ENCODE measurements at regions not wholly inside any gene's neighbourhood (a gene's known extent, or its start where the extent isn't known, plus 50 kb on each side); places are given as distances from the start of the nearest gene placed in this dataset.
"Not testable (repeated sequence)": the region's sequence is repeated elsewhere in the genome, so short reads cannot be mapped to it uniquely, and the experiment has no call there.

DNA sequence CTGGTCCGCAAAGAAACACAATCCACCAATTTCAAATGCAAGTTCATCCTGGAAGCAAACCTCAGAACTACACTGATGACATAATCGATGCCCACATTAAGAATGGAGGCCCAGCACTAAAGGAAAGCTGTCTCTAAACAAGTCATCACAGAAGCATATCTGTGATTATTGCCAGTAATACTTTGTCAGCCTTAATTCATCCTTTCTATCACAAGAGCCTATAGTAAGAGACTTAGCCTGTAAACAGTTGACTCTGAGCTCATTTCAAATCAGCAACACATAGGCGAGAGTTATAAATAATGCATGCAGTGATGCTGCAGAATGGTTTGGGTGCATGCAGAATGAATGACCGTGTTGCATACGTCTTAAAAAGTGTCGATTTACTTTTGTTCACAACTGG is 105.9 kb upstream of the ZFP42 start:
- H3K36me3 ChIP-seq (ENCODE audit: control insufficient read depth in 1 of 2, insufficient read depth in 2 of 2, low read length in 1 of 2) = no peaks in the 10 kb centered on the region
- H3K27me3 ChIP-seq (ENCODE audit: control insufficient read depth in 1 of 2, insufficient read depth in 2 of 2, low read length in 1 of 2) = no peaks in the 10 kb centered on the region
- H3K4me3 ChIP-seq (ENCODE audit: low read length in 2 of 2) = no peak overlapping the region
- H3K9me3 ChIP-seq (ENCODE audit: control insufficient read depth, low read length) = no peaks in the 10 kb centered on the region
- 97% methylated on average over 6 of the region's 6 CpGs for WGBS, 2 donors
- no peaks in the 10 kb centered on the region for H3K4me1 ChIP-seq (ENCODE audit: control insufficient read depth in 1 of 2, insufficient read depth in 2 of 2, low read length in 2 of 2)
- DNase-seq (no peak), ATAC-seq (ENCODE audit: low FRiP score) (no peak)
- intact Hi-C loops (cut with DNase I) = no loop called here
- no peak overlapping the region for H3K27ac ChIP-seq (ENCODE audit: low read depth in 1 of 2, low read length in 2 of 2)

- 88% methylated on average over 5 of the region's 5 CpGs for WGBS, 2 donors
- no peak for DNase-seq
- intact Hi-C loops (cut with DNase I) = no loop called here
Measured at GRCh38 chr4:187893418-187893817, 102.2 kb upstream of the ZFP42 start.

GRCh38 chr4:187903106-187903505 is 92.5 kb upstream of the ZFP42 start:
- no peak overlapping the region for H3K27ac ChIP-seq (ENCODE audit: low read depth in 1 of 2, low read length in 2 of 2)
- intact Hi-C loops (cut with DNase I) = no loop called here
- H3K4me3 ChIP-seq (ENCODE audit: low read length in 2 of 2) = no peak overlapping the region
- no peaks in the 10 kb centered on the region for H3K36me3 ChIP-seq (ENCODE audit: control insufficient read depth in 1 of 2, insufficient read depth in 2 of 2, low read length in 1 of 2)
- H3K4me1 ChIP-seq (ENCODE audit: control insufficient read depth in 1 of 2, insufficient read depth in 2 of 2, low read length in 2 of 2) = no peaks in the 10 kb centered on the region
- 88 to 89% methylated on average over 5 of the region's 5 CpGs for WGBS, 2 donors
- no peaks in the 10 kb centered on the region for H3K27me3 ChIP-seq (ENCODE audit: control insufficient read depth in 1 of 2, insufficient read depth in 2 of 2, low read length in 1 of 2)
- no peak for DNase-seq
- ATAC-seq (ENCODE audit: low FRiP score) = no peak
- H3K9me3 ChIP-seq (ENCODE audit: control insufficient read depth, low read length) = peaks cover 2% of the 10 kb centered on the region

More at GRCh38 chr4:187893418-187893817, 102.2 kb upstream of the ZFP42 start:
- Histone ChIP-seq H3K27me3 (ENCODE audit: control insufficient read depth in 1 of 2, insufficient read depth in 2 of 2, low read length in 1 of 2) (no peaks in the 10 kb centered on the region), H3K9me3 (ENCODE audit: control insufficient read depth, low read length) (no peaks in the 10 kb centered on the region), H3K4me1 (ENCODE audit: control insufficient read depth in 1 of 2, insufficient read depth in 2 of 2, low read length in 2 of 2) (no peaks in the 10 kb centered on the region), H3K4me3 (ENCODE audit: low read length in 2 of 2) (no peak overlapping the region), H3K36me3 (ENCODE audit: control insufficient read depth in 1 of 2, insufficient read depth in 2 of 2, low read length in 1 of 2) (no peaks in the 10 kb centered on the region), H3K27ac (ENCODE audit: low read depth in 1 of 2, low read length in 2 of 2) (no peak overlapping the region)
- ATAC-seq (ENCODE audit: low FRiP score) = no peak

DNA sequence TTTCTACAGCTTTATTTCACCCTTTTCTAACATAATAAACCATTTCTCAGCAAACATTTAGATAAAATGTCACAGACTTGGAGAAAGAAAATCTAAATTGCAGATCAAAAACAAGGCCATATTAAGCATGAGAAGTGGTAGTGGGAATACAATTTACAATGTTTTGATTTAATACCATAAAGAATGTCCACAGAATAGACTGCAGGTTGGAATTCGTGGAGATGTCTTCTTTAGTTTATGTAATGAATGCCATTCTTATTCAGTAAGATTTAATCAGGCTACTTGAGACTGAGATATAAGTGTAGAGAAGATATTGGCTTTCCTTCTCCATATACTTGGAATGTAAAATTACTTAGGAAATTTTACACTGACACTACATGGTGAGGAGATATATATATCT is 91.9 kb upstream of the ZFP42 start:
- 27 to 33% methylated on average over 1 of the region's 1 CpG for WGBS, 2 donors

GRCh38 chr4:187908079-187908561 is 87.5 kb upstream of the ZFP42 start:
- intact Hi-C loops (cut with DNase I) = no loop called here
- no peak for ATAC-seq (ENCODE audit: low FRiP score)
- DNase-seq = no peak
- Histone ChIP-seq H3K9me3 (ENCODE audit: control insufficient read depth, low read length) (no peaks in the 10 kb centered on the region), H3K27ac (ENCODE audit: low read depth in 1 of 2, low read length in 2 of 2) (no peak overlapping the region), H3K36me3 (ENCODE audit: control insufficient read depth in 1 of 2, insufficient read depth in 2 of 2, low read length in 1 of 2) (no peaks in the 10 kb centered on the region), H3K27me3 (ENCODE audit: control insufficient read depth in 1 of 2, insufficient read depth in 2 of 2, low read length in 1 of 2) (no peaks in the 10 kb centered on the region), H3K4me3 (ENCODE audit: low read length in 2 of 2) (no peak overlapping the region), H3K4me1 (ENCODE audit: control insufficient read depth in 1 of 2, insufficient read depth in 2 of 2, low read length in 2 of 2) (no peaks in the 10 kb centered on the region)
- 17 to 35% methylated on average over 6 of the region's 6 CpGs for WGBS, 2 donors

More for the DNA sequence above, 91.9 kb upstream of the ZFP42 start:
- DNase-seq (no peak), ATAC-seq (ENCODE audit: low FRiP score) (no peak)
- Histone ChIP-seq H3K9me3 (ENCODE audit: control insufficient read depth, low read length) (peaks cover 2% of the 10 kb centered on the region), H3K27me3 (ENCODE audit: control insufficient read depth in 1 of 2, insufficient read depth in 2 of 2, low read length in 1 of 2) (no peaks in the 10 kb centered on the region), H3K36me3 (ENCODE audit: control insufficient read depth in 1 of 2, insufficient read depth in 2 of 2, low read length in 1 of 2) (no peaks in the 10 kb centered on the region), H3K27ac (ENCODE audit: low read depth in 1 of 2, low read length in 2 of 2) (no peak overlapping the region), H3K4me3 (ENCODE audit: low read length in 2 of 2) (no peak overlapping the region), H3K4me1 (ENCODE audit: control insufficient read depth in 1 of 2, insufficient read depth in 2 of 2, low read length in 2 of 2) (no peaks in the 10 kb centered on the region)
- intact Hi-C loops (cut with DNase I) = no loop called here

- ATAC-seq (ENCODE audit: low FRiP score) (no peak), DNase-seq (no peak)
- H3K36me3 ChIP-seq (ENCODE audit: control insufficient read depth in 1 of 2, insufficient read depth in 2 of 2, low read length in 1 of 2) = no peaks in the 10 kb centered on the region
- no peak overlapping the region for H3K4me3 ChIP-seq (ENCODE audit: low read length in 2 of 2)
- no peaks in the 10 kb centered on the region for H3K4me1 ChIP-seq (ENCODE audit: control insufficient read depth in 1 of 2, insufficient read depth in 2 of 2, low read length in 2 of 2)
- intact Hi-C loops (cut with DNase I) = no loop called here
- H3K9me3 ChIP-seq (ENCODE audit: control insufficient read depth, low read length) = no peaks in the 10 kb centered on the region
- H3K27me3 ChIP-seq (ENCODE audit: control insufficient read depth in 1 of 2, insufficient read depth in 2 of 2, low read length in 1 of 2) = no peaks in the 10 kb centered on the region
- H3K27ac ChIP-seq (ENCODE audit: low read depth in 1 of 2, low read length in 2 of 2) = no peak overlapping the region
- 45 to 47% methylated on average over 2 of the region's 2 CpGs for WGBS, 2 donors
Measured at GRCh38 chr4:187908731-187909130, 86.8 kb upstream of the ZFP42 start.

DNA sequence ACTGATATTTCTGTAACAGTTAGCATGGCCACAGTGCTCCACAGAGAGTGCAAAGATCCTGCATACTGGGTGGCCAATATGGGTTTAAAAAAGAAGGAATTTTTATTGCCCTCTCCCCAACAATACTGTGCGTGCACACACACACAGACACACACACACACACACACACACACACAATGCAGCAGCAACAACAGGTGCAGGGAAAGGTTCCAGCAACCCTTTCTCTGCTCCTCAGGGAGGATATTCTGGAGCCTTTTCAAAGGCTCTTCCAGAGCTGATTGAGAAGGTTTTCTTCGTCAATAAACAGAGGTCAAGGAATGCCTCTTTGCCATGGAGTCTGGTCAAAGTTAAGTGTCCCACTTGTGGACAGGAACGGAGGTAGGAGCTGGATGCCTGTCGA is 84.8 kb upstream of the ZFP42 start:
- H3K4me1 ChIP-seq (ENCODE audit: control insufficient read depth in 1 of 2, insufficient read depth in 2 of 2, low read length in 2 of 2) = no peaks in the 10 kb centered on the region
- no peaks in the 10 kb centered on the region for H3K36me3 ChIP-seq (ENCODE audit: control insufficient read depth in 1 of 2, insufficient read depth in 2 of 2, low read length in 1 of 2)
- no peaks in the 10 kb centered on the region for H3K27me3 ChIP-seq (ENCODE audit: control insufficient read depth in 1 of 2, insufficient read depth in 2 of 2, low read length in 1 of 2)
- no peaks in the 10 kb centered on the region for H3K9me3 ChIP-seq (ENCODE audit: control insufficient read depth, low read length)
- WGBS, 2 donors = 95% methylated on average over 4 of the region's 4 CpGs
- intact Hi-C loops (cut with DNase I) = no loop called here
- no peak overlapping the region for H3K27ac ChIP-seq (ENCODE audit: low read depth in 1 of 2, low read length in 2 of 2)
- ATAC-seq (ENCODE audit: low FRiP score) (no peak), DNase-seq (no peak)
- no peak overlapping the region for H3K4me3 ChIP-seq (ENCODE audit: low read length in 2 of 2)

GRCh38 chr4:187915406-187915805 is 80.2 kb upstream of the ZFP42 start:
- H3K4me1 ChIP-seq (ENCODE audit: control insufficient read depth in 1 of 2, insufficient read depth in 2 of 2, low read length in 2 of 2); H3K4me3 ChIP-seq (ENCODE audit: low read length in 2 of 2); intact Hi-C loops (cut with DNase I); ATAC-seq (ENCODE audit: low FRiP score); H3K27ac ChIP-seq (ENCODE audit: low read depth in 1 of 2, low read length in 2 of 2); H3K9me3 ChIP-seq (ENCODE audit: control insufficient read depth, low read length); H3K27me3 ChIP-seq (ENCODE audit: control insufficient read depth in 1 of 2, insufficient read depth in 2 of 2, low read length in 1 of 2); DNase-seq; H3K36me3 ChIP-seq (ENCODE audit: control insufficient read depth in 1 of 2, insufficient read depth in 2 of 2, low read length in 1 of 2): not testable (repeated sequence)
- 89 to 91% methylated on average over 5 of the region's 5 CpGs for WGBS, 2 donors

DNA sequence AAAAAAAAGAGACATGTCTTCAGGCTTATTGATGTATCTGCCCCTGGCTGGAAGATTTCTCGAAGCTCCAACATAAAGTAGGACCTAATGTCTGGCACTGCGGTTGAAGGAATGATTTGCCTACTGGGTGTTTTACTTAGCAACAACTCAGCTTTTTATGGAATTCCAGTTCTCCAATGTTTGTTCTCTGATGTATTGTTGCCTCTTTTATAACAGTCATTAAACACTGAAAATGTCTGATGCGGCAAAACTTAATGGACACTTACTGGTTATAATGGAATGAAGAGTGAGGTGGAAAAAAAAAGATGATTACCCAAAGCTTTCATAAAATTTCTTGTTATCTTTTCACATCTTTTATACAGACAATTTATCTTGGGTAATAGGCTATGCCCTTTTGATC is 75.6 kb upstream of the ZFP42 start:
- ATAC-seq (ENCODE audit: low FRiP score) = no peak
- intact Hi-C loops (cut with DNase I) = no loop called here

More for the DNA sequence above, 75.6 kb upstream of the ZFP42 start:
- Histone ChIP-seq H3K4me1 (ENCODE audit: control insufficient read depth in 1 of 2, insufficient read depth in 2 of 2, low read length in 2 of 2) (peaks cover 0 to 3% of the 10 kb centered on the region in 2 donors), H3K36me3 (ENCODE audit: control insufficient read depth in 1 of 2, insufficient read depth in 2 of 2, low read length in 1 of 2) (no peaks in the 10 kb centered on the region), H3K27ac (ENCODE audit: low read depth in 1 of 2, low read length in 2 of 2) (no peak overlapping the region), H3K27me3 (ENCODE audit: control insufficient read depth in 1 of 2, insufficient read depth in 2 of 2, low read length in 1 of 2) (no peaks in the 10 kb centered on the region), H3K4me3 (ENCODE audit: low read length in 2 of 2) (no peak overlapping the region), H3K9me3 (ENCODE audit: control insufficient read depth, low read length) (no peaks in the 10 kb centered on the region)
- DNase-seq = no peak
- 95 to 96% methylated on average over 3 of the region's 3 CpGs for WGBS, 2 donors

Data from aorta (tissue), 5 donors.